ENCODE measurements at regions not wholly inside any gene's neighbourhood (a gene's known extent, or its start where the extent isn't known, plus 50 kb on each side); places are given as distances from the start of the nearest gene placed in this dataset.

DNA sequence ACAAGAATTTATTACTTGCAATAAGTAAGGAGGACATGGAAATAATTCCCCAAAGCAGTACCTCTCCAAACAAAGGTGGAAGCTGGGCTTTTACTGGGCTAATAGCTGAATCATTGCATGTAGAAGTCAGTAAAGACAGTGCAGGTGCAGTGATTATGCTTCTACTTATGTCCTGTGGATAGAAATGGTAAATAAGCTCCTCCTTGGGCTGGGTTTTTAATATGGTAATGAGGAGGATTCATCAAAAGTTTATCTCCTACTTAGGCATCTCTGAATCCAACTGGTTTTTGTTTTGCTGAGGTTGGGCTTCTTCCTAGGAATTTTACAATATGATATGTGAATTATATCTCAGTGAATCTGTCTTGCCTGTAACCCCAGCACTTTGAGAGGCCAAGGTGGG is 297.4 kb upstream of the MC4R start (continued):
- TF ChIP-seq, protein P1, sequence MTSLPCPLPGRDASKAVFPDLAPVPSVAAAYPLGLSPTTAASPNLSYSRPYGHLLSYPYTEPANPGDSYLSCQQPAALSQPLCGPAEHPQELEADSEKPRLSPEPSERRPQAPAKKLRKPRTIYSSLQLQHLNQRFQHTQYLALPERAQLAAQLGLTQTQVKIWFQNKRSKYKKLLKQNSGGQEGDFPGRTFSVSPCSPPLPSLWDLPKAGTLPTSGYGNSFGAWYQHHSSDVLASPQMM (CRISPR knock-in tag; IDR thresholded peaks at IDR 0.05), result no peak
- TF ChIP-seq MXI1 (IDR thresholded peaks at IDR 0.05; ENCODE audit: low read depth, low read length), result no peak
- no peak for TF ChIP-seq NFATC3 (IDR thresholded peaks at IDR 0.05)
- no peak for TF ChIP-seq MEF2D (tag; conservative IDR thresholded peaks at IDR 0.05; ENCODE audit: low read depth)
- TF ChIP-seq ZFP36 (IDR thresholded peaks at IDR 0.05; ENCODE audit: low read depth, low read length, partially characterized antibody), result no peak
- no peak for TF ChIP-seq KLF6 (CRISPR knock-in tag; IDR thresholded peaks at IDR 0.05; ENCODE audit: borderline replicate concordance)
- no peak for TF ChIP-seq NFIX (CRISPR knock-in tag; IDR thresholded peaks at IDR 0.05; ENCODE audit: low read depth)

GRCh38 chr18:60671021-60671420 is 298.4 kb upstream of the MC4R start:
- ChIA-PET CTCF (ENCODE audit: low intra/inter-chr PET ratio) (no interaction called here), POLR2A (no interaction called here)
- no peak for DNase-seq (ENCODE audit: extremely low read depth in 1 of 4, low spot score in 3 of 4)
- H3K4me1 ChIP-seq (replicated peaks in 1 of 2; ENCODE audit: control insufficient read depth in 2 of 2, insufficient read depth in 2 of 2, low read length in 2 of 2), result no peaks in the 10 kb centered on the region
- no peaks in the 10 kb centered on the region for H3K36me3 ChIP-seq (ENCODE audit: control insufficient read depth, insufficient read depth, low read length)
- 8% methylated on average over 1 of the region's 1 CpG for WGBS (ENCODE audit: insufficient coverage, low coverage, missing lambda C conversion rate)
- no peak overlapping the region for H3K4me2 ChIP-seq (ENCODE audit: insufficient read depth, low read length)
- intact Hi-C loops (cut with micrococcal nuclease), result no loop called here
- H2AFZ ChIP-seq (ENCODE audit: low read depth, low read length), result no peak overlapping the region
- H3K9me1 ChIP-seq (ENCODE audit: control insufficient read depth, insufficient read depth, low read length), result no peaks in the 10 kb centered on the region
- no peak for FAIRE-seq
- BruUV-seq (replicated peaks), result no TSS peak
- H3K9me3 ChIP-seq (replicated peaks; ENCODE audit: control insufficient read depth, insufficient read depth, low read depth, low read length), result no peaks in the 10 kb centered on the region
- no peak for ATAC-seq
- no peaks in the 10 kb centered on the region for H4K20me1 ChIP-seq (replicated peaks; ENCODE audit: control insufficient read depth, insufficient read depth, low read length)
- TF ChIP-seq PHTF2 (CRISPR knock-in tag; IDR thresholded peaks at IDR 0.05), result no peak
- TF ChIP-seq MAFF (IDR thresholded peaks at IDR 0.05; ENCODE audit: low read length), result peak; percentile 18; the same call in 1 of the 2 replicates
- TF ChIP-seq MAFG (tag; conservative IDR thresholded peaks at IDR 0.05), result 0 out of 2 replicates have a peak, but pooled peaks have one; percentile 18
- no peak for TF ChIP-seq CAMTA2 (CRISPR knock-in tag; conservative IDR thresholded peaks at IDR 0.05)
- TF ChIP-seq ZNF274 (IDR thresholded peaks at IDR 0.05; ENCODE audit: borderline replicate concordance, low read depth, low read length), result no peak
- H3K4me3 ChIP-seq, result no peak overlapping the region
- no peak overlapping the region for H3K27ac ChIP-seq (ENCODE audit: extremely low read depth, low read depth, low read length)
- no peaks in the 10 kb centered on the region for H3K79me2 ChIP-seq (ENCODE audit: control insufficient read depth, insufficient read depth, low read length)
- H3K9ac ChIP-seq (ENCODE audit: insufficient read depth in 1 of 2, low read depth in 2 of 2, low read length in 2 of 2), result no peak overlapping the region
- in situ Hi-C loops (cut with MboI), result no loop called here
- no peaks in the 10 kb centered on the region for H3K27me3 ChIP-seq (ENCODE audit: control insufficient read depth in 2 of 2, insufficient read depth in 2 of 2, low read length in 2 of 2)
